VCaP (cell line): ENCODE measurements at regions not wholly inside any gene's neighbourhood (a gene's known extent, or its start where the extent isn't known, plus 50 kb on each side); places are given as distances from the start of the nearest gene placed in this dataset.

Experiments
- H3K27ac ChIP-seq: fragments of 450-650 bp; 2 replicates; pipeline ENCODE4 v1.5.1; 2017
- CTCF ChIP-seq: fragments of 450-650 bp; conservative IDR thresholded peaks from 2 replicates; pipeline ENCODE4 v1.5.1; 2017; ENCODE audit warnings: mild to moderate bottlenecking, moderate library complexity

GRCh38 chr16:6672507-6672906 is 660.1 kb upstream of the RBFOX1 start:
- TF ChIP-seq CTCF, result no peak
- H3K27ac ChIP-seq, result no peak overlapping the region

- no peak for TF ChIP-seq CTCF
- H3K27ac ChIP-seq, result no peak overlapping the region
These were observed 665.3 kb upstream of the RBFOX1 start for GRCh38 chr16:6667393-6667792.

- no peak for TF ChIP-seq CTCF
- H3K27ac ChIP-seq, result no peak overlapping the region
These were observed 667.5 kb upstream of the RBFOX1 start for GRCh38 chr16:6665126-6665525.

- no peak for TF ChIP-seq CTCF
- H3K27ac ChIP-seq, result no peak overlapping the region
These were observed 669.0 kb upstream of the RBFOX1 start for GRCh38 chr16:6663668-6664067.

GRCh38 chr16:6656760-6657159 is 675.9 kb upstream of the RBFOX1 start:
- no peak for TF ChIP-seq CTCF
- no peak overlapping the region for H3K27ac ChIP-seq

- no peak overlapping the region for H3K27ac ChIP-seq
These were observed 685.8 kb upstream of the RBFOX1 start for GRCh38 chr16:6646891-6647290.

GRCh38 chr16:6645768-6646568 is 686.7 kb upstream of the RBFOX1 start:
- TF ChIP-seq CTCF, result no peak

More at GRCh38 chr16:6646891-6647290, 685.8 kb upstream of the RBFOX1 start:
- no peak for TF ChIP-seq CTCF

More at GRCh38 chr16:6645768-6646568, 686.7 kb upstream of the RBFOX1 start:
- H3K27ac ChIP-seq, result no peak overlapping the region
